GM12878 (cell line): ENCODE measurements at regions not wholly inside any gene's neighbourhood (a gene's known extent, or its start where the extent isn't known, plus 50 kb on each side); places are given as distances from the start of the nearest gene placed in this dataset.
"Not testable (repeated sequence)": the region's sequence is repeated elsewhere in the genome, so short reads cannot be mapped to it uniquely, and the experiment has no call there.

ENCODE experiments used
- CBX5 ChIP-seq: sonication (generic); IDR thresholded peaks from 2 replicates; pipeline ENCODE4 v1.6.1; 2016; ENCODE audit warnings: low read depth, moderate library complexity, mild to moderate bottlenecking, inconsistent platforms
- CTCF ChIP-seq, 3 experiments: IDR thresholded peaks in 2 of 3; conservative IDR thresholded peaks in 1 of 3; 2 replicates each; pipeline ENCODE4 v1.5.1; 2011; ENCODE audit warnings: low read depth in 3 of 3, low read length in 3 of 3, mild to moderate bottlenecking in 3 of 3, control low read depth in 2 of 3, moderate library complexity in 2 of 3, inconsistent platforms in 1 of 3, mixed read lengths in 1 of 3; ENCODE audit not compliant: control insufficient read depth in 2 of 3, insufficient read depth in 1 of 3; ENCODE audit errors: extremely low read depth in 1 of 3
- HCFC1 ChIP-seq: fragments of 150-350 bp; IDR thresholded peaks from 2 replicates; pipeline ENCODE4 v1.6.1; 2014; ENCODE audit warnings: low read length
- JUND ChIP-seq: IDR thresholded peaks from 2 replicates; pipeline ENCODE4 v1.6.1; 2012; ENCODE audit warnings: low read depth, mild to moderate bottlenecking, low read length, improper control_type of control experiment, moderate library complexity
- POLR2A ChIP-seq: IDR thresholded peaks from 2 replicates; pipeline ENCODE4 v1.6.1; 2011; ENCODE audit warnings: low read depth, mild to moderate bottlenecking, low read length
- TF ChIP-seq, protein P1 (sequence below): fragments of 450-650 bp; formaldehyde crosslinking; IDR thresholded peaks from 2 replicates; pipeline ENCODE4 v1.4.0; 2020; ENCODE audit warnings: mild to moderate bottlenecking, moderate library complexity

GRCh38 chr21:6092401-6092800 is 4429.0 kb upstream of the TPTE start:
- TF ChIP-seq, protein P1, sequence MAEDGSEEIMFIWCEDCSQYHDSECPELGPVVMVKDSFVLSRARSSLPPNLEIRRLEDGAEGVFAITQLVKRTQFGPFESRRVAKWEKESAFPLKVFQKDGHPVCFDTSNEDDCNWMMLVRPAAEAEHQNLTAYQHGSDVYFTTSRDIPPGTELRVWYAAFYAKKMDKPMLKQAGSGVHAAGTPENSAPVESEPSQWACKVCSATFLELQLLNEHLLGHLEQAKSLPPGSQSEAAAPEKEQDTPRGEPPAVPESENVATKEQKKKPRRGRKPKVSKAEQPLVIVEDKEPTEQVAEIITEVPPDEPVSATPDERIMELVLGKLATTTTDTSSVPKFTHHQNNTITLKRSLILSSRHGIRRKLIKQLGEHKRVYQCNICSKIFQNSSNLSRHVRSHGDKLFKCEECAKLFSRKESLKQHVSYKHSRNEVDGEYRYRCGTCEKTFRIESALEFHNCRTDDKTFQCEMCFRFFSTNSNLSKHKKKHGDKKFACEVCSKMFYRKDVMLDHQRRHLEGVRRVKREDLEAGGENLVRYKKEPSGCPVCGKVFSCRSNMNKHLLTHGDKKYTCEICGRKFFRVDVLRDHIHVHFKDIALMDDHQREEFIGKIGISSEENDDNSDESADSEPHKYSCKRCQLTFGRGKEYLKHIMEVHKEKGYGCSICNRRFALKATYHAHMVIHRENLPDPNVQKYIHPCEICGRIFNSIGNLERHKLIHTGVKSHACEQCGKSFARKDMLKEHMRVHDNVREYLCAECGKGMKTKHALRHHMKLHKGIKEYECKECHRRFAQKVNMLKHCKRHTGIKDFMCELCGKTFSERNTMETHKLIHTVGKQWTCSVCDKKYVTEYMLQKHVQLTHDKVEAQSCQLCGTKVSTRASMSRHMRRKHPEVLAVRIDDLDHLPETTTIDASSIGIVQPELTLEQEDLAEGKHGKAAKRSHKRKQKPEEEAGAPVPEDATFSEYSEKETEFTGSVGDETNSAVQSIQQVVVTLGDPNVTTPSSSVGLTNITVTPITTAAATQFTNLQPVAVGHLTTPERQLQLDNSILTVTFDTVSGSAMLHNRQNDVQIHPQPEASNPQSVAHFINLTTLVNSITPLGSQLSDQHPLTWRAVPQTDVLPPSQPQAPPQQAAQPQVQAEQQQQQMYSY (CRISPR knock-in tag) = not testable (repeated sequence)
- TF ChIP-seq JUND; CTCF (IDR thresholded peaks at IDR 0.05 in 2 of 3, conservative IDR thresholded peaks at IDR 0.05 in 1 of 3; ENCODE audit: control insufficient read depth in 2 of 3, extremely low read depth in 1 of 3, insufficient read depth in 1 of 3, low read depth in 3 of 3, low read length in 3 of 3); HCFC1; POLR2A; CBX5: not testable (repeated sequence)
